OCI-LY1 (cell line): ENCODE measurements at regions not wholly inside any gene's neighbourhood (a gene's known extent, or its start where the extent isn't known, plus 50 kb on each side); places are given as distances from the start of the nearest gene placed in this dataset.

ENCODE experiments used
- CTCF ChIP-seq: fragments of 200-600 bp; sonication (generic), shearing (Covaris generic); IDR thresholded peaks from 2 replicates; pipeline ENCODE4 v1.5.1; 2017; ENCODE audit warnings: mild to moderate bottlenecking, antibody characterized with exemption, low read length, moderate library complexity, mixed read lengths
- EZH2 ChIP-seq: fragments of 200-600 bp; sonication (generic), shearing (Covaris generic); IDR thresholded peaks from 2 replicates; pipeline ENCODE4 v1.8.0; 2017; ENCODE audit warnings: borderline replicate concordance, mixed run types, mild to moderate bottlenecking, antibody characterized with exemption, low read length, moderate library complexity, mixed read lengths

GRCh38 chr10:120406376-120406775, 50.7 kb upstream of the PLPP4 start:
- TF ChIP-seq CTCF, result no peak
- no peak for TF ChIP-seq EZH2
